Transverse colon (tissue), 4 donors: ENCODE measurements at regions not wholly inside any gene's neighbourhood (a gene's known extent, or its start where the extent isn't known, plus 50 kb on each side); places are given as distances from the start of the nearest gene placed in this dataset.

Experiments used
- DNase-seq: peaks from one replicate; pipeline ENCODE4 v3.0.0-alpha.2; 2019
- H3K27ac ChIP-seq, 4 donors: fragments of 200-600 bp; sonication (generic); 2 replicates each; pipeline ENCODE4 v1.5.1; 2016 to 2018; ENCODE audit warnings: inconsistent platforms in 4 of 4
- H3K27me3 ChIP-seq: fragments of 200-600 bp; sonication (generic); 2 replicates; pipeline ENCODE4 v1.5.1; 2017; ENCODE audit warnings: inconsistent platforms
- H3K36me3 ChIP-seq, 4 donors: fragments of 200-600 bp; sonication (generic); 2 replicates each; pipeline ENCODE4 v1.5.1; 2017 to 2019; ENCODE audit warnings: inconsistent platforms in 4 of 4
- H3K4me1 ChIP-seq, 4 donors: fragments of 200-600 bp; sonication (generic); 2 replicates each; pipeline ENCODE4 v1.5.1; 2017 to 2020; ENCODE audit warnings: inconsistent platforms in 4 of 4
- H3K4me3 ChIP-seq, 4 donors: fragments of 200-600 bp; sonication (generic); 1 replicate in 1 of 4; 2 replicates in 3 of 4; pipeline versions ENCODE4 v1.5.1 to v1.6.1; 2017 to 2019; ENCODE audit warnings: inconsistent platforms in 4 of 4
- H3K9me3 ChIP-seq, 2 donors: fragments of 200-600 bp; sonication (generic); 2 replicates each; pipeline ENCODE4 v1.5.1; 2017 to 2019; ENCODE audit warnings: inconsistent platforms in 2 of 2
- EP300 ChIP-seq: sonication (generic); formaldehyde crosslinking; IDR thresholded peaks from one replicate; pipeline ENCODE4 v1.6.1; 2017; ENCODE audit warnings: antibody characterized with exemption, low read depth
- POLR2A ChIP-seq: fragments of 450-650 bp; IDR thresholded peaks from one replicate; pipeline ENCODE4 v1.6.1; 2016; ENCODE audit warnings: antibody characterized with exemption, mild to moderate bottlenecking, moderate library complexity
- POLR2AphosphoS5 ChIP-seq, 3 donors: sonication (generic); formaldehyde crosslinking; IDR thresholded peaks; one replicate each; pipeline ENCODE4 v1.6.1; 2016; ENCODE audit warnings: antibody characterized with exemption in 3 of 3
- WGBS, 2 donors: methylation state at CpG; one replicate each; pipeline ENCODE4 v1.1.5; 2018; ENCODE audit warnings: low coverage in 1 of 2; 5-methylcytosine and 5-hydroxymethylcytosine counted together
- in situ Hi-C, 4 donors: fragments of 200-750 bp; cut with MboI; loops; one replicate each; pipeline versions ENCODE4 v1.15.0 to v1.15.1; 2017; ENCODE audit warnings: low sequenced_read_pairs in 3 of 4, low pct_ligation_motif_present in 1 of 4, low pct_unique_long_range_greater_than_20kb in 1 of 4
- intact Hi-C: fragments of 100-400 bp; cut with DNase I; formaldehyde crosslinking; loops from one replicate; pipeline ENCODE4 v1.15.1; 2023; ENCODE audit warnings: low total_unique reads
- TF ChIP-seq, protein P1 (sequence below), 5 experiments: fragments of 200-600 bp in 3 of 5; fragments of 450-650 bp in 2 of 5; sonication (generic) in 3 of 5; IDR thresholded peaks; 1 replicate in 2 of 5; 2 replicates in 3 of 5; pipeline ENCODE4 v1.5.1; 2016 to 2017; ENCODE audit warnings: antibody characterized with exemption in 5 of 5, inconsistent platforms in 3 of 5, mild to moderate bottlenecking in 2 of 5, moderate library complexity in 1 of 5

DNA sequence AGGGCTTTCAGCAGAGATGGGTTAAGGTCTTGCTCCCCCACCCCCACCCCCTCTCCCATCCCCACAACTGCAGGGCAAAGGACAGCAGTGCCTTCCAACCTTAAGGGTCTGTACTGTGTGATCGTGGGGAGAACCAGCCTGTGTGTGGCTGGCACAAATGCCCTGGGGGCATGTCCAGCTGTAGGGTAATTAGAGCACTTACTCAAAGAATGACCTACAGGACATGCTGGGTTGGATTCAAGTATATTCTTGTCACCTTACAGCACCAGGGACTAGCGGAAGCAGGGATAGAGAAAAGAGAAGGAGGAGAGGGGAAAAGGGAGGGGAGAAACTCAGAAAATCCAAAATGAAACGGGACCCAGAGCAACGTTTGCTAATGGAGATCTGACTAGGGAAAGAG lies 191.3 kb upstream of the GATB start:
- no peak for TF ChIP-seq EP300
- TF ChIP-seq, protein P1, sequence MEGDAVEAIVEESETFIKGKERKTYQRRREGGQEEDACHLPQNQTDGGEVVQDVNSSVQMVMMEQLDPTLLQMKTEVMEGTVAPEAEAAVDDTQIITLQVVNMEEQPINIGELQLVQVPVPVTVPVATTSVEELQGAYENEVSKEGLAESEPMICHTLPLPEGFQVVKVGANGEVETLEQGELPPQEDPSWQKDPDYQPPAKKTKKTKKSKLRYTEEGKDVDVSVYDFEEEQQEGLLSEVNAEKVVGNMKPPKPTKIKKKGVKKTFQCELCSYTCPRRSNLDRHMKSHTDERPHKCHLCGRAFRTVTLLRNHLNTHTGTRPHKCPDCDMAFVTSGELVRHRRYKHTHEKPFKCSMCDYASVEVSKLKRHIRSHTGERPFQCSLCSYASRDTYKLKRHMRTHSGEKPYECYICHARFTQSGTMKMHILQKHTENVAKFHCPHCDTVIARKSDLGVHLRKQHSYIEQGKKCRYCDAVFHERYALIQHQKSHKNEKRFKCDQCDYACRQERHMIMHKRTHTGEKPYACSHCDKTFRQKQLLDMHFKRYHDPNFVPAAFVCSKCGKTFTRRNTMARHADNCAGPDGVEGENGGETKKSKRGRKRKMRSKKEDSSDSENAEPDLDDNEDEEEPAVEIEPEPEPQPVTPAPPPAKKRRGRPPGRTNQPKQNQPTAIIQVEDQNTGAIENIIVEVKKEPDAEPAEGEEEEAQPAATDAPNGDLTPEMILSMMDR (IDR thresholded peaks at IDR 0.05): no peak
- TF ChIP-seq POLR2A: no peak
- 72 to 77% methylated on average over 3 to 4 of the region's 4 CpGs for WGBS, 2 donors
- Histone ChIP-seq H3K27me3 (no peaks in the 10 kb centered on the region), H3K4me1 (no peaks in the 10 kb centered on the region), H3K4me3 (no peak overlapping the region), H3K9me3 (peaks cover 0 to 3% of the 10 kb centered on the region in 2 donors), H3K36me3 (no peaks in the 10 kb centered on the region), H3K27ac (no peak overlapping the region)
- intact Hi-C loops: no loop called here
- in situ Hi-C loops: no loop called here
- no peak for DNase-seq

DNA sequence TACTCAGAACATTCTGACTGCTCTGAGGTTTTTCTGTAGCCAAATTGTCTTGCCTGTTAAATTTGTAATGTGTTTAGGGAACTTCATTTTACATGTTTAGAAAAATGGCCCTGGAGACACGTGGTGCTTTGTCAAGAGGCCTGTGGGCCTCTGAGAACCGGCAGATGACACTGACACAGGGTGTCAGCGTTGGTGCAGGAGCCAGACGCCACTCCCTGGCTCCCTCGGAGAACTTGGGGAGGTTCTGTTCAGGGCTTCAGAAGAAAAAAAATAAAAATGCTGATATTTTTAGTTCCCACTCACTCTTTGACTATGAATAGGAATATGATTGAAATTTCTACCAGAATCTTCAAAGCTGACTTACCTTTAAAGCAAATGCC lies 190.9 kb upstream of the GATB start:
- Histone ChIP-seq H3K4me3 (no peak overlapping the region), H3K9me3 (peaks cover 0 to 8% of the 10 kb centered on the region in 2 donors), H3K36me3 (no peaks in the 10 kb centered on the region), H3K27ac (no peak overlapping the region), H3K27me3 (no peaks in the 10 kb centered on the region), H3K4me1 (no peaks in the 10 kb centered on the region)
- no peak for DNase-seq
- TF ChIP-seq EP300 (no peak), POLR2A (no peak), POLR2AphosphoS5 (IDR thresholded peaks at IDR 0.05) (no peak)
- TF ChIP-seq, protein P1 (IDR thresholded peaks at IDR 0.05): no peak
- 57 to 66% methylated on average over 5 of the region's 5 CpGs for WGBS, 2 donors
- intact Hi-C loops (no loop called here), in situ Hi-C loops (no loop called here)

DNA sequence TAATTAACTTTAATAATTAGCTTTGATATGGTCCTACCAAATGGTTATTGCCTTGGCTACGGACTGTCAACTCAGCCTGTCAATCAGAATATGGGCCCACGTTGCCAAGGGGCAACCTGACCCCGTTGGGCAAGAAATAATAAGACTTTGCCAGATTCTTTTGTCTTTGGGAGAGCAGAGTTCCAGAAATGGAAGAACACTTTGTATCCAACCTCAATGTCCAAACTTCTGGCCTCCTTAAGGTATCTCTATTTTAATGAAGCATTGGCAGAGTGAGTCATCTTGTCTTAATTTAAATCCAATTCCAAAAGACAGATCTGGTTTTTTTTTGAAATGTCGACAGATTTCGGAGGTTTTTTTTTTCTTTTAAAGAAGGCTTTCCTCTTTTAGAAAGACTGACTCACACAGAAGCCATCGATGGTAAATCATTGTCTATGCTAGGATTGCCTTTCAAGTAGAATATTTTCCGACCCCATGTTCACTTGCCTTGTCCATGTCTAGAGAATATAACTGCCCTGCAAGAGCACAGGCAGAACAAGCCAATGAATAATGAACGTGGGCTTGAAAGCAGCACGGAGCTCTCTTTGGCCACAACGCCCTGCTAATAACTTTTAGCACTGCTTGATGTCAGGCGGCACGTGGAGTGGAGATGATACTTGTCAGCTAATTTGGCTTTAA lies 190.3 kb upstream of the GATB start:
- no peak overlapping the region for H3K27ac ChIP-seq
- no peaks in the 10 kb centered on the region for H3K4me1 ChIP-seq
- no peaks in the 10 kb centered on the region for H3K27me3 ChIP-seq
- H3K4me3 ChIP-seq: no peak overlapping the region
- H3K36me3 ChIP-seq: no peaks in the 10 kb centered on the region
- 72 to 79% methylated on average over 7 to 12 of the region's 12 CpGs for WGBS, 2 donors
- in situ Hi-C loops (no loop called here), intact Hi-C loops (no loop called here)
- peaks cover 0 to 11% of the 10 kb centered on the region in 2 donors for H3K9me3 ChIP-seq
- DNase-seq: no peak
- TF ChIP-seq POLR2AphosphoS5 (IDR thresholded peaks at IDR 0.05) (no peak), EP300 (no peak), POLR2A (no peak)
- TF ChIP-seq, protein P1 (IDR thresholded peaks at IDR 0.05): no peak

DNA sequence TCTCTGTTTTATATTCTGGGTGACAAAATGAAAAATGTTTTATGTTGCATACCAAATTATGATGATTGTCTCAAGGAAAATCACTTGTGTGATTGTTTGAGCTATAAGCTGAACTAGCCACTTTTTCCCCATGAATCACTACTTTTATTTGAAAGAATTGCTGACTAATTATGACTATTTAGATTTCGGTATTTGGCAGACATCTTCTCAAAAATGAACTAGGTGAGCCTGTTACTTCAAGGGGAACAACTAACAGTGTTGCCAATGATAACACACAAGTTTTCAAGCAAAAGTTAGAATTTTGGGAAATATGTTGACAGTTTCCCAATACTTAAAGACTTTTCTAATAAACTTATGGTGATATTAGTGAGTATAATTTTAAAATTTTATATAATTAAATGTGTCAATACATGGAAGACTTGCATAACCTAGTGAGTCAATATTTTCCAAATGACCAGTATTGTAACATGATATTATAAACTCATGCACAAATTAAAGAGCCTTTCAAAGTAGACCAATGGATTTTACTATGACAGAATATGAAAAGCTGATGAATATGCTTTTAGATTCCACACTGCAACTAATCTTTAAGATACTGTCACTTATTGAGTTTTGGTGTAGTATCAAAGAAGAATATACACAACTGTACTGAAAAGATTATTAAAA lies 187.7 kb upstream of the GATB start:
- no peak for DNase-seq
- 80 to 83% methylated on average over 1 of the region's 1 CpG for WGBS, 2 donors
- intact Hi-C loops (no loop called here), in situ Hi-C loops (no loop called here)
- Histone ChIP-seq H3K9me3 (peaks cover 0 to 11% of the 10 kb centered on the region in 2 donors), H3K27me3 (no peaks in the 10 kb centered on the region), H3K4me3 (no peak overlapping the region), H3K4me1 (no peaks in the 10 kb centered on the region), H3K36me3 (no peaks in the 10 kb centered on the region), H3K27ac (no peak overlapping the region)
- TF ChIP-seq POLR2AphosphoS5 (IDR thresholded peaks at IDR 0.05) (no peak), EP300 (no peak), POLR2A (no peak)
- TF ChIP-seq, protein P1 (IDR thresholded peaks at IDR 0.05): no peak
